ENCODE measurements at regions not wholly inside any gene's neighbourhood (a gene's known extent, or its start where the extent isn't known, plus 50 kb on each side); places are given as distances from the start of the nearest gene placed in this dataset.

GRCh38 chr11:45347348-45348082 lies 61.4 kb upstream of the SYT13 start:
- TF ChIP-seq CTCF (IDR thresholded peaks at IDR 0.05) (no peak), POLR2A (IDR thresholded peaks at IDR 0.05) (no peak)
